ENCODE measurements at regions not wholly inside any gene's neighbourhood (a gene's known extent, or its start where the extent isn't known, plus 50 kb on each side); places are given as distances from the start of the nearest gene placed in this dataset.
"Not testable (repeated sequence)": the region's sequence is repeated elsewhere in the genome, so short reads cannot be mapped to it uniquely, and the experiment has no call there.

DNA sequence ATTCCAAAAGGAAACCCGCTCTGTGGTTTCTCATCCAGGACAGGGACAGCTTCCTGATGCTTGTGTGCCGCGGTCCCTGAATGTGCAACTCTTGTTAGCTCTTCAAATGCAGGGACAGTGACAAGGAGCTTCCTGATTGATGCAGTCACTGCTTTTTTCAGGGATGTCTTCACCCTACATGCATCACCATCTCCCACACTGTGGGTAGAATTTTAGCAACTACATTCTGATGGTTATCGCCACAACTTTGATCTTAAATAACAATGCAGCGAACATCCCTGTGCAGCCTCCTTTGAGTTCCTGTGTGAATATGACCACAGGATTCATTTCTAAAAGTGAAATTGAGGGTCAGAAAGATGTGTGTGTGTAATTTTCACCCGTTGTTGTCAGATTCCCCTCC, 115.0 kb downstream of the GGTLC2 start:
- no peak for DNase-seq

DNA sequence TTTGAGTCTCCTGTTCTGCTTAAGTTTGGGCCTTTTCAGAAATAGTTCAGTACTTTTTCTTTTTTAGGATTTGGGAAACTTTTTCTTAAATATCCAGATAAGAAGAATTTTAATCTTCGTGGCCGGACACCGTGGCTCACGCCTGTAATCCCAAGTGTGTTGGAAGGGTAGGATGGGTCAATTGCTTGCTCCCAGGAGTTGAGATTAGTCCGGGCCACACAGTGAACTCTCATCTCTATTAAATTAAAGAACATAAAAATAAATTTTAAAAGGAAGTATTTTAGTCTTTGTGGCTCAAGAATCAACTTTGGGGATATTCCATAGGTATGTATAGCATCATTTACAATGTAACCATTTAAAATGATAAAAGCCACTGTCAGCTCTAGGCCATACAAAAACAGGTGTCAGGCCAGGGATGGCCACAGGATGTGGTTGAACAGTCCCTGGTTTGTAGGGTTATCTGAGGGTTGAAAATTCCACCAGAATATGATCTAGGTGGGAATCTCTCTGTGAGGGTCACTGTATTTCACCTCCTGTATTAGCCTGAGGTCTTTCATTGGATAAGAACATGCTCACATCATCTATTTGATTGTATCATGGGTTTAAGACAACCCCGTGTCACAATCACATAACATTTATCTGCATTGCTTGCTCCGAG, 115.6 kb downstream of the GGTLC2 start:
- DNase-seq: no peak

DNA sequence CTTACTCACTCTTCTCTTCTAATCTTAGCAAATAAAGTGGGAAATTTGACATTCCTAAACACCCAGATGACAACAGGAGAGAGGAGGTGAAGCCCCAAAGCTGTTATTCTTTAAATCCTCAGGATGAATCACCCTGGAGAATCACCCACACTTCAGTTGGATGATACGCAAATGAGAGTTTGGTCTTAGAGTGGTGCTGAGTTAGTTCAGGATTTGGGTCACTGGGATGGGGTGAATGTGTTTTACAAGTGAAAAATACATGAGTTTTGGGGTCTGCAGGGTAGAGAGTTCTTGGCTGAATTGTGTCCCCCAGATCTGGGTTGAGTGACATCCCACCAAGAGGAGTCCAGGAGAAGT, 117.2 kb downstream of the GGTLC2 start:
- DNase-seq: no peak

DNA sequence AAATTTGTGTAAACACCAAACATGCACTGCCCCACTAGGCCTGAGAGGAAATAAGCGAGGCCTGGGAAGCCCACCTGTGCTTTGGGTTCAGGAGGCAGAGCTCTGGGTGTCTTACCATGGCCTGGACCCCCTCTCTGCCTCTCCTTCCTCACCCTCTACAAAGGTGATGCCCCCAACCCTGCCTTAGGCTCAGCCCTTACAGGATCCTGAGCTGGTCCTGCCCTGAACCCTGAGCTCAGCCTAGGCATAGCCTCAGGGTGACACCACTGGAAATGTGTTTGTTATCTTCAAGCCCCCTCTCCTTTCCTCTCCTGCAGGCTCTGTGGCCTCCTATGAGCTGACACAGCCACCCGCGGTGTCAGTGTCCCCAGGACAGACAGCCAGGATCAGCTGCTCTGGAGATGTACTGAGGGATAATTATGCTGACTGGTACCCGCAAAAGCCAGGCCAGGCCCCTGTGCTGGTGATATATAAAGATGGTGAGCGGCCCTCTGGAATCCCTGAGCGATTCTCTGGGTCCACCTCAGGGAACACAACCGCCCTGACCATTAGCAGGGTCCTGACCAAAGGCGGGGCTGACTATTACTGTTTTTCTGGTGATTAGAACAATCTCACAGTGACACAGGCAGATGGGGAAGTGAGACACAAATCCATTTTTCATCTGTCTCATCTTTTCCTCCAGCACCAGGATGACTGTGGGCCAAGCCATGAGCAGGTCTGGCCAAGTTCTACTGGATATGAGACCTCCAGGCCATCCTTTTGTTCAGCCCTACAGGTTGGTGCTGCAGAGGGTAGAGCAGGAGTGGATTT, 117.8 kb downstream of the GGTLC2 start:
- DNase-seq: no peak

DNA sequence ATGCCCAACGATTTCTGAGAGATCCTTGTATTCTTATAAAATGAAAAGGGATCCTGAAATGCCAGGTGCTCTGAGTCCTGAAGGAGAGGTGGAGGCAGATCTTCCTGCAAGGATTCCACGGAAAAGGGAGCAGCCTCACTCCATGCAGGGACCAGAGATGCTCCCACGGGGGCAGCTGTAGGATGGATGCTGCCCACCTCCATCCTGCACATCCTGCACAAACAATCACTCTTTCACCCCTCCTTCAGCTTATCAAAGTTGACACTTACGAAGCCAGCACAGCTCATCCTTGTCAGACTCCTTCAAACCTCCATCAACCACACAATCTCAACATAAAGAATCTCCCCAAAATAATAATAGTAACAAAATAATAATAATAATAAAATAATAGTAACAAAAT, 119.1 kb downstream of the GGTLC2 start:
- no peak for DNase-seq

DNA sequence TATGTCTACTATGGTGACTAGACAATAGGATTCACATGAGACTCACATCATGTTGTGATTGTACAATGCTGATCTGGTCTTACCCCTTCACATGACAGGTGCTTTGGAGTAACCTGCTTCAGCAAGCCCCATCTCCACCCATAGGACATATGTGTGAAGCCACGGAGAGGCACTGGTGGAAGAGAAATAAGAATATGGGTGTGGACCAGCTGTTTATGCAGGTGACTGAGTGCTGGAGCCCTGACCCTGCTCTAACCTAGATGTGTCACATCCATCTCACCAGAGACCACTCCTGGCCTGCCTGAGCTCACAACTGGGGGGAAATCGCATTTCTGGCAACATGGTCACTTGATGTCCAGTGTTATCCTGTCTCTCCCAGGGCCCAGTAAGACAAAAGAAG, 119.7 kb downstream of the GGTLC2 start:
- DNase-seq: no peak

DNA sequence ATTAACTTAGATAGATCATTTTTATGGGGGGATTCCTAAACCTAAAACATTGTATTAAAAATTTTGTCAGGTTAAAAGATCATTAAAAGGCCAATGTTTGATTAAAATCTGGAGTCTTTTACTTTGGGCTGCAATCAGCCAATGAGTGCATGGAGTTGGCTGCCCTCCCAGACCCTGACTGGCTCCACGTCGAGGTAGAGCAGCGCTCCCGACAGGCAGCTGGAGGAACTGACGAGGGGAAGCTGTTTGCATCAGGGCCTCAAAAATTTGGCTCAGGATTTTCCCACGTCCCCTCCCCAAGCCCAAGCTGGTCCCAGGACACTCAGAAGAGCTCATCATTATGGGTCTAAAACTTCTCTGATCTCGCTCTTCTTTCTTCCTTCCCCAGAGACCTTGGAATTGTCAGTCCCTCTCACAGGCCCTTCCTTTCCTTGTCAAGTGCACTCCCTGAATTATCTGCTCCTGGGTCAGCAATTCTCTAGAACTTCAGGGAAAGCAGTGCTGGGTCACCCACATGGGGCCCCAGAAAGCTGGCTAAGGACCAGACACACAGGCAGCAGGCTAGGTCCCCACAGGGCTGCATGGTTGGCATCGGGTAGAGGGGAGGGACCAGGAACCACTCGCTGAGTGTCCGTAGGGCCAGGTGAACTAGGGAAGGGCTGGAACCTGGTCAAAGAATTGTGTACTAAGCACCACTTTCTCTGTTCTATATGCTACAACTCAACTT, 119.6 kb upstream of the IGLL5 start:
- no peak for DNase-seq

DNA sequence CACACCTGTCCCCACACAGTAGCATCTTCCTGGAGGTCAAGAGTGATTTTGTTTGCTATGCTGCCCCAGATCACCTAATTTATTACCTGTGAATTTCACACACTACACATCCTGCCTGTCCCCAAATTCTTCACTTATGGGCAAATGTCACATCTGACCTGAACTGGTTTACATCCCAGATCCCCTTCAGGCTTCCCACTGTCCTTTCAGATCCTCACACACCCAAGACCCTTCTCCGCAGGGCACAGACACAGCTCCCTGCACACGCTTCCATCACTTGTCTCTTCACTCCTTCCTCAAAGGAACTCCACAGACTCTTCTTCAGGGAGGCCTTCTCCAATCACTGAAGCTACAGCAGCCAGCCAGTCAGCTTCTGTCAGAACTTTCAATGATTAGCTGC, 118.7 kb upstream of the IGLL5 start:
- no peak for DNase-seq

DNA sequence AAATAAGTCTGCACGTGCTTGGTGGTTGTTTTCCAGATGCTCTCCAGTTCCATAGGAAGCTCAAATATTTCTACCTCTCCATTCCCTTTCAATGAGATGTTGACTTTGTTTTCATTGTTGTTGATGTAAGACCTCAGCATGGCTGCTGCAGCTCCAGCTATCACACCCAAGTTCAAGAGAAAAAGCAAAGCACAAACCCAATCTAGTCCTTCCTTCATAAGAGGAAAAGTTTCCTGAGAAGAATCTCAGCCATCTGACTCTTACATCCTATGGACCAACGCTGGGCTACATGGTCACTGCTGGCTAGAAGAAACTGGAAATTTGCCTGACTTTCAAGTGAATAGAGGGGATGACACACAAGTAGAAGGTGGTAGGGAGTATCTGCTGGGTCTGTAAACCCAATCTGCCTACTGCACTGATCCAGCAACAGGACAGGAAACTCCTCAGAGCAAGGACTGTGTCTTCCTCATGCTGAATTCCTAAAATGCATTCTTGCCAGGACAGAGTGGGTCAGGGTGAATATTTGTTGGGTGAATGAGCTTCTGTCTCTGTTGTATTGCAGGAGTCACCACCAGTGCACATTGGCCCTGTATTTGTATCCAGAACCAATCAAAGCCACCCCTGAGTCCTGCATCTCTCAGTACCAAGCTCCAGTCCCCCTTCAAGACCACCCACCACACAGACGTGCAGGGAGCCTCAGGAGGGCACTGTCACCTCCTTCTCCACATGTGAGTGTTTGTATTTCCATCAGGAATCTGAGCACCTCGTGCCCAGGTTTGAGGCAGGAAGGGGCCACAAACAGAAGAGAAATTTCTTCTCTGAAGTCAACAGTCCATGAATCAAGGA, 118.0 kb upstream of the IGLL5 start:
- DNase-seq: no peak

DNA sequence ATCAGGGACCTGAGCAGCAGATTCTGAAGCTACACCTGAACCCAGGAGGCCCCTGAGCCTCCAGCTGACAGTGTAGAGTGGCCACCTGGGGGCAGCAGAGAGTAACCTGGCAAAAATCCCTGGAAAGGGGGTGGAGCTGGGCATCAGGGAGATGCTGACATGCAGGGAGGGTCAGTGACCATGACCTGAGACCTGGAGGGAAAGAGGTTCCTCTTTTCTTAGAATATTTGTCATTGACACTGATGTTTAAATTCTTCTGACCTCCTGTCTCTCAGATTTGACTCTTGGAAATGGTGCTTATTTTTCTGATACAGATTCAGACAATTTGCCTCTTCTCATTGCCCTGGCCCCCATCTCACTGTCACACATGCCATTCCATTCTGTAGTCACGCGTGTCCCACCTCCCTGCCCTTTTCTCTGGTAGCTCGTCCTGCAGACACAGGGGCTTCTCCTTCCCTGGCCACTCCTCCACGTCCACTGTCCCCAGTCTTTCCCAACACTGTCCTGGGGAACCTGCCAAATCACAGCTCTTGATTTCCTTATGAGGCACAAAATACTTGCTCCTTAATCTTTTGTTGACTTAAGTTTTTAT, 117.2 kb upstream of the IGLL5 start:
- DNase-seq: peak; percentile 38

DNA sequence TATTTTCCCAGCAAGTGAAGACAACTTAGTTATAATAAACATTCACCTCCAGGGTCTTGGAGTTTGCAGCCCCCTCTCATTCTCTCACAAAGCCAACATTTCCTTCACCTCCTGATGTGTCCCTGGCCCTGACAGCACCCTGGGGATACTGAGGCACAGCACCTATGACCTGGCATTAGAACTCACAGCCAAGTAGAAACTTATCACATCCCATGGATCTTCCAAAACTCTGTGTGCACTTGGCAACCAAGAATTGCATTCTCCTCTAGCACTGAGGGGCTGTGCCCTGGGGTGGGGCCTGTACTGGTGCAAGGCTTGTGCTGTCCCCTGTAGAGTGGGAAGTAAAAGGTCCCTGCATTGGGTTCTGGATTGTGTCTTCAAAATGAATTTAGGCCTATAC, 116.7 kb upstream of the IGLL5 start:
- no peak for DNase-seq

DNA sequence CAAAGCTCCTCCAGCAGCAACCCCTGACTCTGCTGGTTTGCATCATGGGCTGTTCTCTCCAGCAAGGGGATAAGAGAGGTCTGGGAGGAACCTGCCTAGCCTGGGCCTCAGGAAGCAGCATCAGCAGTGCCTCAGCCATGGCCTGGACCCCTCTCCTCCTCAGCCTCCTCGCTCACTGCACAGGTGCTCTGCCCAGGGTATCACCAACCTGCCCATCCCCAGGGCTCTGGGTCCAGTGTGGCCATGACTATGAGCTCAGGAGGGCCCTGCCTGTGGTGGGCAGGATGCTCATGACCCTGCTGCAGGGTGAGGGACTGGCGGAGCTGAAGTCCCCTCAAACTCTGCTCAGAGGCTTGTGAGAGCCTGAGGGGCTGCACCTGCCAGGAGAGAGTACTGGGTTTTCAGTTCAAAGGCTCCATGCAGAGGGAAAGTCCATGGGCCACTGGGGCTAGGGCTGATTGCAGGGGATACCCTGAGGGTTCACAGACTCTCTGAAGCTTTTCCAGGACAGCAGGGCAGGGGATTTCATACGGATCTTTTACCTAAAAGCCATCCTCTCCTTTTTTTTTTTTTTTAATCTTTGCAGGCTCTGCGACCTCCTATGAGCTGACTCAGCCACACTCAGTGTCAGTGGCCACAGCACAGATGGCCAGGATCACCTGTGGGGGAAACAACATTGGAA, 115.8 kb upstream of the IGLL5 start:
- DNase-seq: no peak

DNA sequence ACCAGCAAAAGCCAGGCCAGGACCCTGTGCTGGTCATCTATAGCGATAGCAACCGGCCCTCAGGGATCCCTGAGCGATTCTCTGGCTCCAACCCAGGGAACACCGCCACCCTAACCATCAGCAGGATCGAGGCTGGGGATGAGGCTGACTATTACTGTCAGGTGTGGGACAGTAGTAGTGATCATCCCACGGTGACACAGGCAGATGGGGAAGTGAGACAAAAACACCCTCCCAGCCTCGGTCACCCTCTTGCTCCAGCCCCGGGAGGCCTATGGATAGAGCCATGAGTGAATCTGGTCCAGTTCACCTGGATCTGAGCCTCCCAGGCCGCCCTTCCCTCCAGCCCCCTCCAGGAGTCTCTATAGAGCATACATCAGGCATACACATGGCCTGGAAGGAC, 115.2 kb upstream of the IGLL5 start:
- no peak for DNase-seq

DNA sequence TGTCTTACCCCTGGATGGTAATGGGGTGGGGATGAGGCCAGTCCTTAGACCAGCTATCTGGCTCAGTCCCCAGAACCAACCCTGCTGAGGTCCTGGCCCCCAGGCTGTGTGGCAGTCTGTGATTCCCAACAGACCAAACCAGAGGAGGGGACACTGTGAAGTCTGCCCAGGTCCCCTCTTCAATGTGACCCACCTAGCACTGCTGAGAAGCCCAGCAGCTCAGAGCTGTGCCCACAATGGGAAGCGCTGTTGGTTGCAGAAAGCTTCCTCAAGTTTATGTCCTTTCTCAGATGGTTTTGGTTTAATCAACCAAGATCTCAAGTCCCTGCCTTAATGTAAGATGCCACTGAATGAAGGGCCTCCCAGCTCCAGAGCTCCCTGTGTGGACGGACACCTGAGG, 114.7 kb upstream of the IGLL5 start:
- DNase-seq: no peak

DNA sequence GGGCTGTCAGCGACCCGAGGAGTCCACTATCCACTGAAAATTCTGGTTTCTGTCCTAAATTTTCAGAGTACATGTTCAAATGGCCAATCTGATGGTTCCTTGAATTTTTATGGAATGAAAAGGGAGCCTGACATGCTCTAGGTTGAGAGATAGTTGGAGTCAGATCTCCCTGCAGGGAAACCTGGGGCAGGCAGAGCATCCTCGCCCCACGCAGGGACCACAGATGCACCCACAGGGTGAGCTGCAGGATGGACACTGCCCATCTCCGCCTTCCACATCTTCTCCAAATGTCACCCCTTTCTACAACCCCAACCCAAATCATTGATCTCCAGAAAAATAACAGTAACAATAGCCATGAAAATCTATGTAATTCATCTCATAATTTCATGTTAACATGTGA, 114.2 kb upstream of the IGLL5 start:
- DNase-seq: no peak

DNA sequence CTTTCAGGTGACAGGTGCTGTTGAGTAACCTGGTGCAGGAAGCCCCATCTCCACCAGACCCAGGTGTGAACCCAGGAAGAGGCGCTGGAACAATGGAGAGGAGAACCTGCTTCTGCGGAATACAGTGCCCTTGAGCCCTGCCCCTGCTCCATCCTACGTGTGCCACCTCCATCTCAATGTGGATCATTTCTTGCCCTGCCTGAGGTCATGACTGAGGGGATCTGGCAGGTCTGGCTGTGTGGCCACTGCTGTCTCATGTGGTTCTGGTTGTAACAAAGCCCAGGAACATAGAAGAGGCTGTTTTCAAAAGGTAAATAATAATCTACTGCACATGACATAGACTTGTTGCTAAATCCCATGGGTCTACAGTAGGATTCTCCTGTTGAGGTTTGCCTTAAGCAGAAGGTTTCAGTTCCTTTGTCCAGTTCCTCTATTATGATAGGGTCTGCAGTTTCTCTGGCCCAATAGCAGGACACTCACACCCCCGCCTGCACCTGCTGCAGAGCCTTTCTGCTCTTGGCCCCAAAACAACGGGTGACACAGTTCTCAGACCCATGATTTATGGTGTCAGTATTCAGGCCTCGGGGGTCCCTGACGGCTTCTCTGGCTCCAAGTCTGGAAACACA, 113.5 kb upstream of the IGLL5 start:
- no peak for DNase-seq

DNA sequence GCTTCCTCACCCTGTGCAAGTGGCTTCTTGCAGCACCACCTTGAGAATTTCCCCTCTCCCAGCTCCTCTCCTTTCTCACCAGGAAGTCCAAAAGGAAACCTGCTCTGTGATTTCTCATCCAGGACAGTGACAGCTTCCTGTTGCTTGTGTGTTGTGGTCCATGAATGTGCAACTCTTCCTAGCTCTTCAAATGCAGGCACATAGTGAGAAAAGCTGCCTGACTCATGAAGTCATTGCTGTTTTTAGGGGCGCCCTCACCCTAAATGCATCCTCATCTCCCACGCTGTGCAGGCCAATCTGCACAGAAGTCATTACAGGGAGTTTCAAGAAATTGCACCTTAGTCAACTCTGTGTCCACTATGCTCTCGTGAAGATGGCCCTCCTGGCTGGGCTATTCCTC, 112.9 kb upstream of the IGLL5 start:
- DNase-seq: not testable (repeated sequence)

DNA sequence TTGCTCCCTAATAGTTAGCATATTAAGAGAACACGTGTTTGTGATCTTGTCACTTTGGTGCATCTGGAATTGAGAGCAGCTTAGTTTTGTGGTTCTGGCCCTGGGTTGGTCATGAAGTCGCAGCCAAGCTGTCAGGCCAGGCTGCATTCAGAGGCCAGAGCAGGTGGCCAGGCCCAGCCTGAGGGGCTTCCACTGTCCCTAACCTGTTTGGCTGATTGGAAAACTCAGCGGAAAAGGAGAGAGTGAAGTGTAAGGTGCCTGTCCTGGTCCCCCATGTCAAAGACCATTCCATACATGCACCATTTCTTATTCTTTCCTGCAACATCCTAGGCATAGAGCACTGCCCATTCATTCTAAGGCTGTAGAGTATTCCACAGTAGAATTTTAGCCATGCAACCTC, 111.5 kb upstream of the IGLL5 start:
- no peak for DNase-seq

DNA sequence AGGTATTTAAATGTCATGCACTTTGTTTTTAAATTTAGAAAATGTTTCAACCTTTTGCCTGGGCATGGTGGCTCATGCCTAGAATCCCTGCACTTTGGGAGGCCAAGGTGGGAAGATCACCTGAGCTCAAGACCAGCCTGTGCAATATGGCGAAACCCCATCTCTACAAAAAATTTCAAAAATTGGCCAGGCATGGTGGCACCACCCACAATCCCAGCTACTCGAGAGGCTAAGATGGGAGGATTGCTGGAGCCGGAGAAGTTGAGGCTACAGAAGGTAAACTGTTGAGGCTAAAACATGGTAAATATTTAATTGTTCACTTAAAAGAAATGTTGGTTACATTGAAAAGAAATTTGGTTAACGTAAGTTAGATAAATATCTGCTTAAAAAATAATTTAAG, 108.4 kb upstream of the IGLL5 start:
- no peak for DNase-seq

DNA sequence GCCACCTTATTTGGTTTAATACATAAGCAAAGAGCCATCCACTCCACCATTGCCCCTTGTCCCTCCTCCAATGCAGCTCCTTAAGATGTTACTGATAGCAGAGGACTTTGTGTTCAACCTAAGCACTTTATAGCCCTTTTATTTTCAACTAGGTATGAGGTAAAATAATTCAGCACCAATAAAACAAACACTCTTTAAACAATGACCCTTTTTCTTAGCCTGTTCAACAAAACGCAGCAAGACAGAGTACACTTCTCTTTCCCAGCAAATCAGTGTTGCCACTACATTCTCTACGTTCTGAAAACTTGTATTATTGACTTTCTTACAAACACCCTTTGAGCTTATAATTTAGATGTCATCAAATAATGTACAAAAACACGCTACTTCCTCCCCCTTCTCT, 104.0 kb upstream of the IGLL5 start:
- no peak for DNase-seq

DNA sequence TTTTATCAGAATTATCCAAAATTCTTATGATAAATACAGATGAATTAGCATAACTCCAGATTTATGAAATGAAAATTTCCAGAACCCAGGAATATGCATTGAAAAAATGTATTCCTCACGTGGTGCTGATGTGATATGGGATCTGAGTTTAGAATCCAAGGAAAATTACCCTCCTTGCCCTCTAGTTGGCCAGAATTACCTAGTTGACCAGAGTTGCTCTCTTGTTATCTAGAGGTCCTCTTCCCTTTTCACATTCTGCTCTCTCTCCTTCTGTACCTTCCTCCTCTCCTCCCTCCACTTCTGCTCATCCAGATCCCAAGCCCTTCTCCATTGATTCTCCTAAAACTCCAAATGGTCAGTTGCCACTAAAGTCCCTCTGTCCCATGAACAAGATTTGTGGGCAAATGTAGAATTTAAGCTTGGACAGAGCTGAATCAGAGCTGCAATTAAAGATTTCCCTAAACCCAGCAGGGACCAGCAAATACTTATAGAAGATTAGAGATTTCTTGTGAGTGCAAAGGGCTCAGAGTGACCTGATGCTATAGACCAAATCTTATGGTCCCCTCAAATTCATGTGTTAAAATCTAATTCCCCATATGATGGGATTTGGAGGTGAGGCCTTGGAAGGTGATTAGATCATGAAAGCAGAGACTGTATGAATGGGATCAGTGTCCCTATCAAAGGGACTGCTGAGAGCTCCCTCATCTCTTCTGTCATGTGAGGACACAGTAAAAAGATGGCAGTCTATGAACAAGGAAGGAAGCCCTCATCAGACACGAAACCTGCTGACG, 103.2 kb upstream of the IGLL5 start:
- DNase-seq: no peak
